ENCODE measurements at regions not wholly inside any gene's neighbourhood (a gene's known extent, or its start where the extent isn't known, plus 50 kb on each side); places are given as distances from the start of the nearest gene placed in this dataset.

GRCh38 chr11:112859787-112860186, 101.4 kb upstream of the NCAM1 start:
- Histone ChIP-seq H4K20me1 (ENCODE audit: insufficient read depth, low read length) (no peaks in the 10 kb centered on the region), H3K79me2 (ENCODE audit: insufficient read depth, low read length) (no peaks in the 10 kb centered on the region), H3K4me2 (replicated peaks; ENCODE audit: extremely low read depth, low read length, poor library complexity, severe bottlenecking) (no peak overlapping the region), H3K36me3 (replicated peaks in 1 of 2; ENCODE audit: control insufficient read depth in 1 of 2, insufficient read depth in 2 of 2, low read length in 2 of 2) (no peaks in the 10 kb centered on the region), H2AFZ (ENCODE audit: insufficient read depth, low read depth, low read length, poor library complexity, severe bottlenecking) (no peak overlapping the region), H3K4me1 (ENCODE audit: control insufficient read depth in 1 of 2, insufficient read depth in 2 of 2, low read length in 2 of 2) (no peaks in the 10 kb centered on the region), H3K9ac (ENCODE audit: insufficient read depth, low read length, poor library complexity, severe bottlenecking) (no peak overlapping the region), H3K9me3 (replicated peaks in 1 of 2; ENCODE audit: control insufficient read depth in 1 of 2, insufficient read depth in 1 of 2, low read length in 2 of 2) (peaks cover 6 to 9% of the 10 kb centered on the region in 2 donors), H3K27me3 (ENCODE audit: control insufficient read depth in 2 of 2, insufficient read depth in 2 of 2, low read length in 2 of 2) (no peaks in the 10 kb centered on the region), H3K27ac (ENCODE audit: low read depth in 1 of 2, low read length in 2 of 2) (no peak overlapping the region), H3K4me3 (replicated peaks in 1 of 3; ENCODE audit: low read depth in 2 of 3, low read length in 3 of 3) (no peak overlapping the region)
- H3K4me1 Mint-ChIP-seq = no peaks in the 10 kb centered on the region
- H3K9me3 Mint-ChIP-seq = peaks cover 2 to 18% (median 7%) of the 10 kb centered on the region in 7 donors
- intact Hi-C loops (cut with micrococcal nuclease) = no loop called here
- H3K27ac Mint-ChIP-seq = no peak overlapping the region
- no peak for DNase-seq
- peaks cover 2 to 8% (median 4%) of the 10 kb centered on the region in 3 donors for H3K27me3 Mint-ChIP-seq (ENCODE audit: low read depth in 3 of 3)
- H3K36me3 Mint-ChIP-seq = no peaks in the 10 kb centered on the region
- TF ChIP-seq CTCF (IDR thresholded peaks at IDR 0.05) = no peak
- WGBS (ENCODE audit: insufficient coverage) = 88% methylated on average over 1 of the region's 3 CpGs
- H3K4me3 Mint-ChIP-seq = no peak overlapping the region

GRCh38 chr11:112861356-112861755, 99.9 kb upstream of the NCAM1 start:
- no peaks in the 10 kb centered on the region for H3K27me3 ChIP-seq (ENCODE audit: control insufficient read depth in 2 of 2, insufficient read depth in 2 of 2, low read length in 2 of 2)
- no peak for TF ChIP-seq CTCF (IDR thresholded peaks at IDR 0.05)
- peaks cover 6 to 9% of the 10 kb centered on the region in 2 donors for H3K9me3 ChIP-seq (replicated peaks in 1 of 2; ENCODE audit: control insufficient read depth in 1 of 2, insufficient read depth in 1 of 2, low read length in 2 of 2)
- intact Hi-C loops (cut with micrococcal nuclease) = no loop called here
- no peaks in the 10 kb centered on the region for H3K4me1 Mint-ChIP-seq
- H3K4me3 ChIP-seq (replicated peaks in 1 of 3; ENCODE audit: low read depth in 2 of 3, low read length in 3 of 3) = no peak overlapping the region
- no peak overlapping the region for H3K9ac ChIP-seq (ENCODE audit: insufficient read depth, low read length, poor library complexity, severe bottlenecking)
- no peaks in the 10 kb centered on the region for H3K36me3 Mint-ChIP-seq
- no peaks in the 10 kb centered on the region for H3K79me2 ChIP-seq (ENCODE audit: insufficient read depth, low read length)
- no peak overlapping the region for H3K4me2 ChIP-seq (replicated peaks; ENCODE audit: extremely low read depth, low read length, poor library complexity, severe bottlenecking)
- peaks cover 2 to 8% (median 6%) of the 10 kb centered on the region in 3 donors for H3K27me3 Mint-ChIP-seq (ENCODE audit: low read depth in 3 of 3)
- H4K20me1 ChIP-seq (ENCODE audit: insufficient read depth, low read length) = no peaks in the 10 kb centered on the region
- H3K9me3 Mint-ChIP-seq = peaks cover 2 to 18% (median 7%) of the 10 kb centered on the region in 7 donors
- H3K4me3 Mint-ChIP-seq = no peak overlapping the region
- H2AFZ ChIP-seq (ENCODE audit: insufficient read depth, low read depth, low read length, poor library complexity, severe bottlenecking) = no peak overlapping the region
- H3K27ac Mint-ChIP-seq = no peak overlapping the region
- no peak overlapping the region for H3K27ac ChIP-seq (ENCODE audit: low read depth in 1 of 2, low read length in 2 of 2)
- H3K4me1 ChIP-seq (ENCODE audit: control insufficient read depth in 1 of 2, insufficient read depth in 2 of 2, low read length in 2 of 2) = no peaks in the 10 kb centered on the region
- DNase-seq = no peak
- H3K36me3 ChIP-seq (replicated peaks in 1 of 2; ENCODE audit: control insufficient read depth in 1 of 2, insufficient read depth in 2 of 2, low read length in 2 of 2) = no peaks in the 10 kb centered on the region
